Natural killer cell (primary cell): ENCODE measurements at regions not wholly inside any gene's neighbourhood (a gene's known extent, or its start where the extent isn't known, plus 50 kb on each side); places are given as distances from the start of the nearest gene placed in this dataset.
A peak's percentile ranks its signal among the peaks of the same experiment; 100 is the strongest.

ENCODE experiments used
- ATAC-seq, 3 donors: fragments of 150-1000 bp in 2 of 3; fragments of 200-7000 bp in 1 of 3; cut with Tn5 transposase; 1 replicate in 1 of 3; 2 replicates in 2 of 3; pipeline ENCODE4 v1.10.0; 2021; ENCODE audit warnings: mild to moderate bottlenecking in 2 of 3, moderate library complexity in 2 of 3
- DNase-seq, 2 donors: peaks; one replicate each; pipeline versions ENCODE4 v3.0.0 to v3.0.0-alpha.2; 2013 to 2021; ENCODE audit warnings: mixed read lengths in 1 of 2
- H3K27ac ChIP-seq: one replicate; pipeline ENCODE4 v1.5.1; 2013; ENCODE audit warnings: mild to moderate bottlenecking, low read length
- H3K27me3 ChIP-seq: one replicate; pipeline ENCODE4 v1.6.1; 2013; ENCODE audit warnings: low read length; ENCODE audit not compliant: control insufficient read depth, insufficient read depth
- H3K36me3 ChIP-seq: one replicate; pipeline ENCODE4 v1.6.1; 2013; ENCODE audit warnings: low read length; ENCODE audit not compliant: control insufficient read depth, insufficient read depth
- H3K4me1 ChIP-seq: one replicate; pipeline ENCODE4 v1.6.1; 2013; ENCODE audit warnings: low read length; ENCODE audit not compliant: control insufficient read depth, insufficient read depth
- H3K4me3 ChIP-seq: one replicate; pipeline ENCODE4 v1.5.1; 2013; ENCODE audit warnings: low read length
- H3K9me3 ChIP-seq: one replicate; pipeline ENCODE4 v1.6.1; 2013; ENCODE audit warnings: low read length; ENCODE audit not compliant: control insufficient read depth, insufficient read depth
- H3K27ac Mint-ChIP-seq, 2 donors: one replicate each; pipeline ENCODE4 v1.8.0; 2022; ENCODE audit warnings: mild to moderate bottlenecking in 2 of 2, mixed read lengths in 2 of 2, moderate library complexity in 1 of 2
- H3K27me3 Mint-ChIP-seq, 2 donors: one replicate each; pipeline ENCODE4 v1.8.0; 2022; ENCODE audit warnings: low read depth in 2 of 2, mixed read lengths in 2 of 2
- H3K36me3 Mint-ChIP-seq: one replicate; pipeline ENCODE4 v1.8.0; 2022; ENCODE audit warnings: mixed read lengths
- H3K4me1 Mint-ChIP-seq, 2 donors: one replicate each; pipeline ENCODE4 v1.8.0; 2022; ENCODE audit warnings: mixed read lengths in 2 of 2
- H3K4me3 Mint-ChIP-seq: one replicate; pipeline ENCODE4 v1.8.0; 2022; ENCODE audit warnings: mild to moderate bottlenecking, moderate library complexity, mixed read lengths
- H3K9me3 Mint-ChIP-seq, 2 donors: one replicate each; pipeline ENCODE4 v1.8.0; 2022; ENCODE audit warnings: mixed read lengths in 2 of 2
- CTCF ChIP-seq: fragments of 200-600 bp; IDR thresholded peaks from one replicate; pipeline ENCODE4 v1.8.0; 2022; ENCODE audit warnings: antibody characterized with exemption
- WGBS: methylation state at CpG from one replicate; pipeline ENCODE4 v1.1.7; 2013; ENCODE audit warnings: missing lambda C conversion rate; ENCODE audit not compliant: insufficient coverage; 5-methylcytosine and 5-hydroxymethylcytosine counted together
- intact Hi-C: fragments of 100-400 bp; cut with micrococcal nuclease; formaldehyde crosslinking; loops from one replicate; pipeline ENCODE4 v1.14.2; 2022

DNA sequence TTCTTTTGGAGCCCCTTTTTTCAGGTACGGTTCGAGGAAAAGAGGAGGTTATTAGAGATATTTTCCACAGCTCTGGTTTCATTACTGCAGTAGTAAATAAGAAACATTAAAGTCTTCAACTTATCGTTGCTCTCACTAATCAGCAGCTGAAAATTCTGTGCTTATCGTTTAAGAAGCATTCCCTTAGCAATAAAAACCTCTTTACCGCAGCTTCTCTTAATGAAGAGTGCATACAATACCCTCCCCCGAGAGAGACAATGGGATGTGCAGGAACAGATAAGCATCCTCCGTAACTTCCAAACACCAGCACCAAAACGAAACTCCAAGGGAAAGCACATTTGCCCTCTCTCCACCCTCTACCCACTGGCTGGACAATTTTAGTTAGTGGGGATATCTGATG is 384.5 kb downstream of the NEBL start:
- Histone ChIP-seq H3K9me3 (no peaks in the 10 kb centered on the region), H3K27ac (no peak overlapping the region), H3K36me3 (no peaks in the 10 kb centered on the region), H3K27me3 (no peaks in the 10 kb centered on the region), H3K4me3 (no peak overlapping the region), H3K4me1 (peaks cover 6% of the 10 kb centered on the region)
- intact Hi-C loops = no loop called here
- H3K27me3 Mint-ChIP-seq = no peaks in the 10 kb centered on the region
- H3K27ac Mint-ChIP-seq = no peak overlapping the region
- WGBS = 91% methylated on average over 5 of the region's 8 CpGs
- DNase-seq (no peak), ATAC-seq (no peak)
- peaks cover 7% of the 10 kb centered on the region for H3K36me3 Mint-ChIP-seq
- H3K4me1 Mint-ChIP-seq = peaks cover 28 to 30% of the 10 kb centered on the region in 2 donors
- peaks cover 0 to 3% of the 10 kb centered on the region in 2 donors for H3K9me3 Mint-ChIP-seq
- no peak for TF ChIP-seq CTCF
- no peak overlapping the region for H3K4me3 Mint-ChIP-seq

GRCh38 chr10:20508921-20509320 is 388.2 kb downstream of the NEBL start:
- H3K4me3 Mint-ChIP-seq = no peak overlapping the region
- Histone ChIP-seq H3K36me3 (no peaks in the 10 kb centered on the region), H3K27me3 (no peaks in the 10 kb centered on the region), H3K27ac (no peak overlapping the region), H3K4me3 (no peak overlapping the region), H3K9me3 (no peaks in the 10 kb centered on the region), H3K4me1 (no peaks in the 10 kb centered on the region)
- no peak for ATAC-seq
- no peaks in the 10 kb centered on the region for H3K27me3 Mint-ChIP-seq
- peak overlapping the region in 1 of 2 donors; percentile 45 for H3K27ac Mint-ChIP-seq
- TF ChIP-seq CTCF = no peak
- H3K4me1 Mint-ChIP-seq = peaks cover 12 to 13% of the 10 kb centered on the region in 2 donors
- H3K36me3 Mint-ChIP-seq = peaks cover 7% of the 10 kb centered on the region
- peaks cover 0 to 3% of the 10 kb centered on the region in 2 donors for H3K9me3 Mint-ChIP-seq
- intact Hi-C loops = no loop called here
- DNase-seq = no peak

- TF ChIP-seq CTCF = no peak
- DNase-seq (no peak), ATAC-seq (no peak)
- peaks cover 9 to 13% of the 10 kb centered on the region in 2 donors for H3K4me1 Mint-ChIP-seq
- H3K9me3 Mint-ChIP-seq = peaks cover 2 to 6% of the 10 kb centered on the region in 2 donors
- H3K4me3 Mint-ChIP-seq = no peak overlapping the region
- Histone ChIP-seq H3K36me3 (no peaks in the 10 kb centered on the region), H3K27me3 (no peaks in the 10 kb centered on the region), H3K9me3 (no peaks in the 10 kb centered on the region), H3K4me1 (no peaks in the 10 kb centered on the region), H3K4me3 (no peak overlapping the region), H3K27ac (no peak overlapping the region)
- no peak overlapping the region for H3K27ac Mint-ChIP-seq
- H3K36me3 Mint-ChIP-seq = peaks cover 7% of the 10 kb centered on the region
- 80% methylated on average over 4 of the region's 5 CpGs for WGBS
- intact Hi-C loops = no loop called here
- H3K27me3 Mint-ChIP-seq = peaks cover 0 to 3% of the 10 kb centered on the region in 2 donors
These were observed 394.1 kb downstream of the NEBL start for GRCh38 chr10:20502903-20503585.

- peak overlapping the region; percentile 45 for H3K4me3 Mint-ChIP-seq
- H3K27ac Mint-ChIP-seq = peak overlapping the region; percentile 70 to 90
- no peak for DNase-seq
- Histone ChIP-seq H3K36me3 (no peaks in the 10 kb centered on the region), H3K27me3 (no peaks in the 10 kb centered on the region), H3K27ac (no peak overlapping the region), H3K9me3 (no peaks in the 10 kb centered on the region), H3K4me1 (no peaks in the 10 kb centered on the region), H3K4me3 (no peak overlapping the region)
- intact Hi-C loops = no loop called here
- peaks cover 20% of the 10 kb centered on the region for H3K36me3 Mint-ChIP-seq
- no peak for TF ChIP-seq CTCF
- H3K27me3 Mint-ChIP-seq = no peaks in the 10 kb centered on the region
- no CpG with 5 or more reads among the region's 1 CpG for WGBS
- ATAC-seq = no peak
- peaks cover 24 to 27% of the 10 kb centered on the region in 2 donors for H3K4me1 Mint-ChIP-seq
- H3K9me3 Mint-ChIP-seq = peaks cover 8 to 12% of the 10 kb centered on the region in 2 donors
These were observed 402.6 kb downstream of the NEBL start for GRCh38 chr10:20494474-20494873.
